OCI-LY7 (cell line): ENCODE measurements at regions not wholly inside any gene's neighbourhood (a gene's known extent, or its start where the extent isn't known, plus 50 kb on each side); places are given as distances from the start of the nearest gene placed in this dataset.

Experiments used
- BruUV-seq: library from RNA; stranded (reverse); fragments of 400-500 nt; replicated peaks from 2 replicates; lab custom pipeline; 2021; lab: Mats Ljungman, UMichigan
- CTCF ChIA-PET: fragments of 300-600 bp; sonication (Branson Sonifier 250); formaldehyde crosslinking; loops from one replicate; lab custom pipeline; 2022; ENCODE audit warnings: antibody characterized with exemption; ENCODE audit not compliant: unreplicated experiment; lab: Charles Lee
- POLR2A ChIA-PET: fragments of 300-600 bp; sonication (Branson Sonifier 250); formaldehyde crosslinking; loops from one replicate; lab custom pipeline; 2022; ENCODE audit warnings: antibody characterized with exemption; lab: Charles Lee
- DNase-seq: peaks from one replicate; pipeline ENCODE4 v3.0.0-alpha.2; 2015; ENCODE audit warnings: low spot score
- H2AFZ ChIP-seq: fragments of 200-600 bp; sonication (generic), shearing (Covaris generic); 2 replicates; pipeline ENCODE4 v1.6.1; 2014; ENCODE audit warnings: mild to moderate bottlenecking, antibody characterized with exemption, low read length, moderate library complexity
- H3K27ac ChIP-seq: fragments of 200-600 bp; sonication (generic); 2 replicates; pipeline ENCODE4 v1.5.1; 2014; ENCODE audit warnings: mixed run types, low read depth, mild to moderate bottlenecking, moderate library complexity, low read length, inconsistent platforms; ENCODE audit not compliant: poor library complexity, severe bottlenecking
- H3K36me3 ChIP-seq: fragments of 200-600 bp; sonication (generic); 2 replicates; pipeline ENCODE4 v1.6.1; 2014; ENCODE audit warnings: mild to moderate bottlenecking, antibody characterized with exemption, low read length, moderate library complexity, mixed read lengths; ENCODE audit not compliant: insufficient read depth
- H3K4me1 ChIP-seq: fragments of 200-600 bp; sonication (generic); 2 replicates; pipeline ENCODE4 v1.5.1; 2014; ENCODE audit warnings: mild to moderate bottlenecking, low read length; ENCODE audit not compliant: insufficient read depth, poor library complexity, severe bottlenecking
- H3K4me2 ChIP-seq: fragments of 200-600 bp; sonication (generic); 2 replicates; pipeline ENCODE4 v1.6.1; 2014; ENCODE audit warnings: mild to moderate bottlenecking, low read length
- H3K4me3 ChIP-seq: fragments of 200-600 bp; sonication (generic); 2 replicates; pipeline ENCODE4 v1.5.1; 2014; ENCODE audit warnings: mild to moderate bottlenecking, low read depth, low read length; ENCODE audit not compliant: poor library complexity, severe bottlenecking
- H3K79me2 ChIP-seq: fragments of 200-600 bp; sonication (generic); 2 replicates; pipeline ENCODE4 v1.6.1; 2016; ENCODE audit warnings: low read depth, mild to moderate bottlenecking, low read length, moderate library complexity, mixed read lengths; ENCODE audit not compliant: insufficient read depth
- H3K9me2 ChIP-seq: fragments of 200-600 bp; sonication (generic); 2 replicates; pipeline ENCODE4 v1.6.1; 2016; ENCODE audit warnings: mild to moderate bottlenecking, low read length, mixed read lengths; ENCODE audit not compliant: insufficient read depth
- H3K9me3 ChIP-seq: fragments of 200-600 bp; sonication (generic); 2 replicates; pipeline ENCODE4 v1.6.1; 2014; ENCODE audit warnings: mild to moderate bottlenecking, mixed run types, low read length, mixed read lengths
- H4K20me1 ChIP-seq: fragments of 200-600 bp; sonication (generic); 2 replicates; pipeline ENCODE4 v1.6.1; 2014; ENCODE audit warnings: mild to moderate bottlenecking, antibody characterized with exemption, low read length, moderate library complexity, mixed read lengths; ENCODE audit not compliant: insufficient read depth
- CTCF ChIP-seq: fragments of 200-600 bp; sonication (generic); conservative IDR thresholded peaks from 2 replicates; pipeline ENCODE4 v1.5.1; 2014; ENCODE audit warnings: mild to moderate bottlenecking, antibody characterized with exemption, low read length, moderate library complexity, mixed read lengths
- EZH2phosphoT487 ChIP-seq: fragments of 200-600 bp; sonication (generic); IDR thresholded peaks from 2 replicates; pipeline ENCODE4 v1.6.1; 2018; ENCODE audit warnings: low read depth, borderline replicate concordance, mild to moderate bottlenecking, mixed run types, antibody characterized with exemption, low read length, moderate library complexity, mixed read lengths
- intact Hi-C: fragments of 100-400 bp; cut with micrococcal nuclease; formaldehyde crosslinking; loops from one replicate; pipeline ENCODE4 v1.10.0; 2022; ENCODE audit not compliant: unreplicated experiment

- ChIA-PET POLR2A (interaction anchor here (1.3 kb wide), 1 partner anchor 70 kb away, joined by 3 read pairs; no protein-coding TSS in a partner anchor), CTCF (interaction anchor here (0.6 kb wide), 1 partner anchor 376 kb away, joined by 4 read pairs; no protein-coding TSS in a partner anchor)
- Histone ChIP-seq H3K79me2 (no peaks in the 10 kb centered on the region), H2AFZ (no peak overlapping the region), H4K20me1 (no peaks in the 10 kb centered on the region), H3K9me3 (no peaks in the 10 kb centered on the region), H3K4me3 (no peak overlapping the region), H3K4me2 (no peak overlapping the region), H3K9me2 (no peaks in the 10 kb centered on the region), H3K27ac (no peak overlapping the region), H3K36me3 (no peaks in the 10 kb centered on the region), H3K4me1 (no peaks in the 10 kb centered on the region)
- BruUV-seq = no TSS peak
- no peak for DNase-seq
- TF ChIP-seq EZH2phosphoT487 = no peak
- intact Hi-C loops = no loop called here
Observed at GRCh38 chr10:44065788-44066526, 318.9 kb downstream of the CXCL12 start.

- intact Hi-C loops = no loop called here
- TF ChIP-seq EZH2phosphoT487 = no peak
- no peak for TF ChIP-seq CTCF
- H4K20me1 ChIP-seq = no peaks in the 10 kb centered on the region
- no peak overlapping the region for H3K4me2 ChIP-seq
- no peaks in the 10 kb centered on the region for H3K36me3 ChIP-seq
- no TSS peak for BruUV-seq
- no peak overlapping the region for H3K27ac ChIP-seq
- CTCF ChIA-PET = interaction anchor here (0.6 kb wide), 1 partner anchor 376 kb away, joined by 4 read pairs; no protein-coding TSS in a partner anchor
- H2AFZ ChIP-seq = no peak overlapping the region
- no peaks in the 10 kb centered on the region for H3K79me2 ChIP-seq
- no peaks in the 10 kb centered on the region for H3K4me1 ChIP-seq
- no peaks in the 10 kb centered on the region for H3K9me3 ChIP-seq
- DNase-seq = no peak
- no peak overlapping the region for H3K4me3 ChIP-seq
- POLR2A ChIA-PET = no interaction called here
- H3K9me2 ChIP-seq = no peaks in the 10 kb centered on the region
Observed at GRCh38 chr10:44064987-44065787, 319.7 kb downstream of the CXCL12 start.

GRCh38 chr10:44064317-44064716 is 320.6 kb downstream of the CXCL12 start:
- Histone ChIP-seq H3K9me3 (no peaks in the 10 kb centered on the region), H3K27ac (no peak overlapping the region), H3K36me3 (no peaks in the 10 kb centered on the region), H2AFZ (no peak overlapping the region), H3K79me2 (no peaks in the 10 kb centered on the region), H3K9me2 (no peaks in the 10 kb centered on the region), H3K4me1 (no peaks in the 10 kb centered on the region), H3K4me3 (no peak overlapping the region), H4K20me1 (no peaks in the 10 kb centered on the region), H3K4me2 (no peak overlapping the region)
- no peak for TF ChIP-seq EZH2phosphoT487
- no peak for TF ChIP-seq CTCF
- ChIA-PET CTCF (no interaction called here), POLR2A (no interaction called here)
- no TSS peak for BruUV-seq
- intact Hi-C loops = no loop called here
- DNase-seq = no peak
